GM12892 (cell line): ENCODE measurements at regions not wholly inside any gene's neighbourhood (a gene's known extent, or its start where the extent isn't known, plus 50 kb on each side); places are given as distances from the start of the nearest gene placed in this dataset.

Source experiments
- DNase-seq: peaks from one replicate; pipeline ENCODE4 v3.0.0; 2011; ENCODE audit not compliant: insufficient read length
- FAIRE-seq: peaks from 2 replicates; lab custom pipeline; 2011; peaks lifted over from hg19 to GRCh38; lab: Jason Lieb, UNC
- POLR2A ChIP-seq: IDR thresholded peaks from 2 replicates; pipeline ENCODE4 v1.6.1; 2011; ENCODE audit warnings: low read depth, low read length, control low read depth
- POLR2AphosphoS5 ChIP-seq: IDR thresholded peaks from 2 replicates; pipeline ENCODE4 v1.6.1; 2011; ENCODE audit warnings: low read depth, low read length, control low read depth
- TAF1 ChIP-seq: IDR thresholded peaks from 2 replicates; pipeline ENCODE4 v1.6.1; 2011; ENCODE audit warnings: low read depth, mild to moderate bottlenecking, control low read depth, low read length, borderline replicate concordance

GRCh38 chr9:134487066-134487710 is 154.4 kb upstream of the COL5A1 start:
- TF ChIP-seq POLR2AphosphoS5 (no peak), POLR2A (no peak), TAF1 (no peak)
- DNase-seq: no peak
- no peak for FAIRE-seq

GRCh38 chr9:134488331-134489280 is 153.0 kb upstream of the COL5A1 start:
- DNase-seq: no peak
- TF ChIP-seq POLR2A (no peak), POLR2AphosphoS5 (no peak), TAF1 (no peak)
- FAIRE-seq: no peak

DNA sequence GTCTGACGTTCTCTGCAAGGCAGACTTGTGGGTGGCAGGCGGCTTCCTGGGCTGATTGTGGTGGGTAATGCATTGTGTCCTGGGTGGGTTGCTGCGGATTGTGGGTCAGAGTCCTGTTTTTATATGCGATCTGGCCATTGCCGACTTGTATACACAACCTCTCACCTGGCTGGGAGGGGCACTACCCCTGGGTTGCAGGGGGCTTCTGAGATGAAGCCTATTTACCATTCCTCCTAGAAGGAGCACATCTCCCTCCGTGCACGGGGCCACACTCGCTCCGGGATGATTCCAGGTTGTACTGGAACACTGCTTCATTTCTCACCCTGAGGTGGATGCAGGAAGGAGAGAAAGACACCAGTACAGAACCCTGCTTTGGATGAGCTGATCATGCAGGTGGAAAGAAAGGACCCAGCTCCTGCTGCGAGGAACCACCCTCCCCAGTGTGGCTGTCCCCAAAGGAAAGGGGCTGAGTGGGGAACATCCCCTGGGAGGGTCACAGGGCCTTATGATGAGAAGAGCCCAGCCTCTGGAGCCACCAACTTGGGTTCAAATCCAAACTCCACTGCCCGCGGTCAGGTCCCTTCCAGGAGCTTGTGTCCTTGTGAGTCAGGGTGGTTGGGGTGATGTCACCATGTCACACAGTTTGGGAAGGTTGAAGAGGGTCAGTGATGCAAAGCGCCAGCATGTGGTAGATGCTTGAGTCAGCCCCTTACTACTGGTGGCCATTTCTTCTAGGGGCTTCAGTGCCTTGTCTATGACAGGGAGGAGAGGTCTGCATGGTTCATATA is 151.8 kb upstream of the COL5A1 start:
- FAIRE-seq (no peak), DNase-seq (no peak)
- TF ChIP-seq POLR2A: no peak
- no peak for TF ChIP-seq TAF1
- TF ChIP-seq POLR2AphosphoS5: no peak

GRCh38 chr9:134490446-134490845 is 151.2 kb upstream of the COL5A1 start:
- TF ChIP-seq TAF1: no peak
- TF ChIP-seq POLR2A: no peak
- TF ChIP-seq POLR2AphosphoS5: no peak
- FAIRE-seq (no peak), DNase-seq (no peak)

GRCh38 chr9:134491196-134491835 is 150.3 kb upstream of the COL5A1 start:
- DNase-seq (no peak), FAIRE-seq (no peak)
- TF ChIP-seq TAF1 (no peak), POLR2A (no peak), POLR2AphosphoS5 (no peak)

DNA sequence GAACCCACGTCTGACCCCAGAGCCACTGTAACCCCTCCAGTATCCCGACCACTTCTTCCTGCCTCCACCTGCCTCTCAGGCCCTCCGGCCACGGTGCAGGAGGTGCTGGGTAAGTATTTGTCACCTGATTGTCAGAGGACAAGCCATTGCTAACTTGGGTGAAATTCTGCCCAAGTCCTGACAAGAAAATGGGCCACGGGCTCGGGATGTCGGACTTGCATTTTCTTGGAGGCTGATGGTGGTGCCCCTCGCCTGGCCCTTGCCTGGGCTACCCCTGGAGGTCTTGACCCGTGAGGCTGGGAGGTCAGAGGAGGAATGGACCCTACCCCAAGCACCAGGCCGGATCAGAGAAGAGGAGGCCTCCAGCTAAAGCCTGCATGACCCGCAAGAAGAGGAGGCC is 149.7 kb upstream of the COL5A1 start:
- TF ChIP-seq TAF1 (no peak), POLR2A (no peak), POLR2AphosphoS5 (no peak)
- DNase-seq (no peak), FAIRE-seq (no peak)

DNA sequence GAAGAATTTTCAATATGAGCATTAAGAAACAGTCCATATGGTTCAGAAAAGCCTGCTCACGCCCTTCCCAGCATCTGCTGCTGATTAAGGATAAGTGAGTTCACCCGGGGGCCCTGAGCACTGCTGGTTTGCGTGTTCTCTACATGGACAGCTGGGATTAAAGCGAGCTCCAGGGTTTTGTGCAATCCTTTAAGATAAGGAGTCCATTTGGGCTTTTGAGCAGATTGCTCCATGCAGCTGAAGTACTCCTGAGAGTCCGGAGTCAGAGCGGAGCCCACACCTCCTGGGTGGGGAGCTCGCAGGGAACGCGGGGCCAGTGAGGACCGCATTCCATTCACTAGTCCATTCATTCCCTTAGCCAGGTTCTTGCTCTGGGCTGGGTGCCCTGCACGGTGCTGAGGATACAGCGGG is 149.3 kb upstream of the COL5A1 start:
- no peak for DNase-seq
- TF ChIP-seq POLR2AphosphoS5: no peak
- TF ChIP-seq POLR2A: no peak
- TF ChIP-seq TAF1: no peak
- no peak for FAIRE-seq

- TF ChIP-seq POLR2AphosphoS5: no peak
- no peak for TF ChIP-seq TAF1
- no peak for TF ChIP-seq POLR2A
- DNase-seq (no peak), FAIRE-seq (no peak)
Measured at GRCh38 chr9:134492721-134493460, 148.7 kb upstream of the COL5A1 start.

DNA sequence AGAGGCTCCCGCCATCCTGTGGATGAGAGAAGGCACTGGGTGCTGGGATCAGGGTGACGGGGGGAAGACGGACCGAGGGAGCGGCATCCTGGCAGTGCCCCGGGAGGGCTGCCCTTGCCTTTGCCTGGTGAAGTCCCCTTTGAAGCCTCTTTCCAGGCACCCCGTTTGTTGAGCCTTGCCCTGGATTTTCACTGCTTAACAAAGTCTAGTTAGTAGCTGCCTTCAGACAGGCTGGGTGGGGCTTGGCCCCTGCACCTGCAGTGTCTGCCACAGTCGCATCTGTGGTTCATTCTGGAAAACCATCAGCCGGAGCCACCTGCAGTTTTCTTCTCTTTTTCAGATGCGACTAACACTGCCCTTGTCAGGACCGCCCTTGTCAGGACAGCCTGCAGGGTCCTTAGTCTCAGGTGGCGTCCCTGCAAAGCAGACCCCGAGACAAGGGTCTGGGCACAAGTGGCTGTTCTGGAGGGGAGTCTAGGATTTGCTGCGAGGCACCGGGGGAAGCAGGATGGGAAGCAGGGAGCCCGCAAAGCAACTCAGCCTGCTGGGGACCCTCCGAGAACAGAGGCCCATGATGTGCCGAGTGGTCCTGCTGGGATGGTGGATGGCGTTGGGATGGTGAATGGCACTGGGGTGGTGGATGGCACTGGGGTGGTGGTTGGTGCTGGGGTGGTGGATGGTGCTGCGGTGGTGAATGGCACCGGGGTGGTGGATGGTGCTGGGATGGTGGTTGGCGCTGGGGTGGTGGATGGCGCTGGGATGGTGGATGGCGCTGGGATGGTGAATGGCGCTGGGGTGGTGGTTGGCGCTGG is 147.9 kb upstream of the COL5A1 start:
- FAIRE-seq (no peak), DNase-seq (no peak)
- TF ChIP-seq TAF1: no peak
- TF ChIP-seq POLR2A: no peak
- no peak for TF ChIP-seq POLR2AphosphoS5

DNA sequence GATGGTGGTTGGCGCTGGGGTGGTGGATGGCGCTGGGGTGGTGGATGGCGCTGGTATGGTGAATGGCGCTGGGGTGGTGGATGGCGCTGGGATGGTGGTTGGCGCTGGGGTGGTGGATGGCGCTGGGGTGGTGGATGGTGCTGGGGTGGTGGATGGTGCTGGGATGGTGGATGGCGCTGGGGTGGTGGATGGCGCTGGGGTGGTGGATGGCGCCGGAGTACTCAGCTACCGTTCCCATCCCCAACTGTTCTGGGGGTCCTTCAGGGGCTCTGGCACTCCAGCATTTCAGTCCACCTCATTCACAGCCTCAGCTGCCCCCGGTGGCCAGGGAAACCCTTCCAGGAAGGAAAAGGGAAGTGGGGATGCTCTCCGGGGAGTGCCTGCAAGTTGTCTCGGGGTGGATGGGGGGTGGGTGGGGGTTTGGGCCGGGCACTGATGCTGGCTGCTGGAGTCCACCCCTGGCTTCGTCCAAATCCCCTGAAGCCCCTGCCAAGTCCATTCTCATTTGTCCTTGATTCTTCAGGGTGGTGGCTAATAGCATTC is 147.3 kb upstream of the COL5A1 start:
- no peak for TF ChIP-seq TAF1
- no peak for TF ChIP-seq POLR2AphosphoS5
- TF ChIP-seq POLR2A: no peak
- DNase-seq (no peak), FAIRE-seq (no peak)
